GM19438 (cell line): ENCODE measurements at regions not wholly inside any gene's neighbourhood (a gene's known extent, or its start where the extent isn't known, plus 50 kb on each side); places are given as distances from the start of the nearest gene placed in this dataset.

Source experiments
- ATAC-seq: cut with Tn5 transposase; IDR thresholded peaks from one replicate; pipeline ENCODE4 v1.9.1; 2021; ENCODE audit warnings: low read depth; ENCODE audit not compliant: unreplicated experiment

- ATAC-seq, result no peak
Observed at GRCh38 chr6:4510906-4511640, 265.1 kb upstream of the CDYL start.

- no peak for ATAC-seq
Observed at GRCh38 chr6:4510317-4510716, 265.9 kb upstream of the CDYL start.

- no peak for ATAC-seq
Observed at GRCh38 chr6:4509506-4509905, 266.7 kb upstream of the CDYL start.

- no peak for ATAC-seq
Observed at GRCh38 chr6:4506792-4507191, 269.4 kb upstream of the CDYL start.

- ATAC-seq, result no peak
Observed at GRCh38 chr6:4506223-4506622, 270.0 kb upstream of the CDYL start.

- no peak for ATAC-seq
Observed at GRCh38 chr6:4504700-4505099, 271.5 kb upstream of the CDYL start.

- ATAC-seq, result no peak
Observed at GRCh38 chr6:4503700-4504099, 272.5 kb upstream of the CDYL start.

GRCh38 chr6:4496284-4496683, 279.9 kb upstream of the CDYL start:
- no peak for ATAC-seq

- ATAC-seq, result no peak
Observed at GRCh38 chr6:4491501-4492260, 284.5 kb upstream of the CDYL start.

- no peak for ATAC-seq
Observed at GRCh38 chr6:4489538-4489937, 286.7 kb upstream of the CDYL start.

GRCh38 chr6:4488389-4488788, 287.8 kb upstream of the CDYL start:
- ATAC-seq, result no peak

- ATAC-seq, result no peak
Observed at GRCh38 chr6:4487538-4487937, 288.7 kb upstream of the CDYL start.

- ATAC-seq, result no peak
Observed at GRCh38 chr6:4486568-4487315, 289.5 kb upstream of the CDYL start.

- no peak for ATAC-seq
Observed at GRCh38 chr6:4485735-4486134, 290.5 kb upstream of the CDYL start.

- no peak for ATAC-seq
Observed at GRCh38 chr6:4482461-4482860, 293.7 kb upstream of the CDYL start.

GRCh38 chr6:4480788-4481735, 295.1 kb upstream of the CDYL start:
- no peak for ATAC-seq

GRCh38 chr6:4478098-4478497, 298.1 kb upstream of the CDYL start:
- ATAC-seq, result no peak

- ATAC-seq, result no peak
Observed at GRCh38 chr6:4474810-4475209, 301.4 kb upstream of the CDYL start.

- ATAC-seq, result no peak
Observed at GRCh38 chr6:4472969-4473642, 303.1 kb upstream of the CDYL start.

GRCh38 chr6:4472222-4472621, 304.0 kb upstream of the CDYL start:
- ATAC-seq, result no peak
